GM19397 (cell line): ENCODE measurements at regions not wholly inside any gene's neighbourhood (a gene's known extent, or its start where the extent isn't known, plus 50 kb on each side); places are given as distances from the start of the nearest gene placed in this dataset.

Source experiments
- ATAC-seq: cut with Tn5 transposase; IDR thresholded peaks from one replicate; pipeline ENCODE4 v1.9.1; 2021; ENCODE audit warnings: mild to moderate bottlenecking, moderate library complexity; ENCODE audit not compliant: unreplicated experiment

DNA sequence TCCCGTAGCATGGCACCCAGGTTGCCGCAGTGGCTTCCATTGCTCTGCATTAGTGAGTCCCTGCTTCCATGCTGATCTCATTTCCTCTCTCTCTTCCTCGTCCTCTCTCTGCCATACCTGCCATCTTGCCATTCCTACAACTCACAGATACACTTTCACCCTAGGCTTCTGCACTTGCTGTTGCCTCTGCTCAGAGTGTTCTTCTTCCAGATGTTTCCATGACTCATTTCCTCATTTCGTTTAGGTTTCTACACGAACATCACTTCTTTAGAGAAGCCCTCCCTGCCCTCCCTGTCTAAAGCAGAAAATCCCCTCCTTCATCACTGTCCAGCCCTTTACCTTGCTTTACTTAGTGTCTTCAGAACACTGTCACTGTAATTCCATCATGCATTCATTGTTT lies 115.2 kb upstream of the WWC1 start:
- ATAC-seq: no peak

DNA sequence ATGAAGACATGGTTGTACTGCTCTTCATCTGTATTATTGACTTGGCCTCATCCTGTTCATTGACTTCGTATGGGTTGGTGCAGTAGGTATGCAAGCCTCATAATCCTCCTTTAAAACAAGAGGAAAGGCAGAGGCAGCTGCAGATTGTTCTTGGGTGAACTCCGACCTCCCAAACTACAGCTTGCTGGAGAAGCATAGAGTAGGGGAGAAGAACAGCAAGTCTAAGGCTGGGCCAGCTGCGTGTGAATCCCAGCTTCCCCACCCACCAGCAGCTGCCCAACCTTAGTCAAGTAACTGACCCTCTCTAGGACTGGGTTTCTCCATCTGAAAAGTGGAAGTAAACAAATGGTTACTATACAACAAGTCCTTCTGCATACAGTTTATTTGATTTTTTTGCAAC lies 114.5 kb upstream of the WWC1 start:
- ATAC-seq: no peak

DNA sequence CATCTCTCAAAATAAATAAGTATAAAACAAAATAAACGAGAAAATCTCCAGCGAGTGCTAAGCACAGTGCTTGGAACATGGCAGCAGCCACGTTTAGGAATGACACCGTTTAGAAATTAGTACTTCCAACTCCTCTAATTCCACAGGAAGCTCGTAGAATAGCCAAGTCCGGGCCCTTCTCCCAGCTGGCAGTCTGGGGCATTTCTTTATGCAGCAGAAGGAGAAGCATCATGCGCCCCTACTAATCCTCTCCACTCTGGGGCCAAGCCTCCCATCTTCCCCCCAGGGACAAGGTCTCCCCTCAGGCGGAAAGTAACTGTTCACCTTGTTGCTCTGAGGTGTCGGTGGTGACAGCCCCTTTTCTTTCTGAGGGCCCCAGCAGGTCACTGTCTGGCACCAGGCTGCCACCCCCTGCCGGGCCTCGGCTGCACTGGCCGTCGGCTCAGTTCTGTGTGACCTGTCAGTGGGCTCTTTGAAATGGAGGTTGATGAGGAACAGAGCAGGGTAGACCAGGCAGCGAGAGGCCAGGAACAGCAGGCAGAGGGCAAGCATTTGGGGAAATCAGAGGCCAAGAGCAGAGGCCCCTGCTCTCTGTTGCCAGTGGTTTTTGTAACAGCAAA lies 113.5 kb upstream of the WWC1 start:
- ATAC-seq: no peak

DNA sequence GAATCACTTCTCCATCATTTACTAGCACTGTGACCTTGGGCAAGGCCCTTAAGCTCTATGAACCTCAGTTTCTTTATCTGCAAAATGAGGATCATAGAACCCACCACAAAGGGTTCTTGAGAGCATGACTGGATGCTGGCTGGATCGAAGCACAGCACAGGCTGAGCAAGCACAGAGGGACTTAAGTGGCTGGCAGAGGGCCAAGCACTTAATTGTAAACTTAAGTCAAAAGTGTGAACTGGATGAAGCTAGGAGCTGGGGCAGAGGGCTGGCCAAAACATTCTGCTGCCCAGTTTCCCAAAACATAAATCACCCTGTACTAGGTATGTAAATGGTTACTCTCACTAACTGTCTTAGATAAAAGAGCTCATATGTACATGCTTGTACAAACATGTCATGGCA lies 112.3 kb upstream of the WWC1 start:
- ATAC-seq: no peak

DNA sequence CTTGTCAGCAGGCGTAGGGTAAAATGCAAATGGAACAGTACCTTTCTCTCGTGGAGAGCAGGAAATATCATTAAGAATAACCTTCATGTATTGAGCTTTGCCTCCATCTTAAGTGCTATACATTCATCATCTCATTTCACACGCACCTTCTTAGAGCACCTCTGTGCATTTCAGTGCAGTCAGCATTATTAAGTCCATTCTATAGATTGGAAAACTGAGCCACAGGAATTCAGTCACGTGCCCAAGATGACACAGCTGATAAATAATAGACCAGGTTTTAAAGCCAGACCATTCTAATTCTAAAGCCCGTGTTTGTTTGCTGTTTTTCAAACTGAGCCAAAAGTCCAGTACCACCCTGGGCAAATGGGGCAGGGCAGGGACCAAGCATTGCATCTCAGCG lies 109.2 kb upstream of the WWC1 start:
- ATAC-seq: no peak

DNA sequence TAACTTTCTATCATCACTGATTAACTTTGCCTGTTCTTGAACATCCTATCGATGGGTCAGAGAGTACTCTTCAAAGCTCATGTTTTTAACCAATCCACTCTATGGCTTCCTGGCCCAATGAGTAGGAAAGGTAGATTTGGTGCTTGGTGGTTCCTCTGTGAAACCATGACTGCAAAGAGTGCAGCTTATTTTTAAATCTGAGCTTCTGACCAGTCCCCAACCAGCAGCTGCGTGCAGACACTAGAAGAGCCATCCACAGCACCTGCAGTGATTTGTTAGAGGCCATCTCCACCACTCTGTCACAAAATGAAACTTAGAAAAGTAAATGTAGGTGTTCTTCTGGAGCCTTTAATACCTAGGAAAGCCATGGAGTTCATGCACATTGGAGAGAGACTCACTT lies 107.3 kb upstream of the WWC1 start:
- no peak for ATAC-seq

DNA sequence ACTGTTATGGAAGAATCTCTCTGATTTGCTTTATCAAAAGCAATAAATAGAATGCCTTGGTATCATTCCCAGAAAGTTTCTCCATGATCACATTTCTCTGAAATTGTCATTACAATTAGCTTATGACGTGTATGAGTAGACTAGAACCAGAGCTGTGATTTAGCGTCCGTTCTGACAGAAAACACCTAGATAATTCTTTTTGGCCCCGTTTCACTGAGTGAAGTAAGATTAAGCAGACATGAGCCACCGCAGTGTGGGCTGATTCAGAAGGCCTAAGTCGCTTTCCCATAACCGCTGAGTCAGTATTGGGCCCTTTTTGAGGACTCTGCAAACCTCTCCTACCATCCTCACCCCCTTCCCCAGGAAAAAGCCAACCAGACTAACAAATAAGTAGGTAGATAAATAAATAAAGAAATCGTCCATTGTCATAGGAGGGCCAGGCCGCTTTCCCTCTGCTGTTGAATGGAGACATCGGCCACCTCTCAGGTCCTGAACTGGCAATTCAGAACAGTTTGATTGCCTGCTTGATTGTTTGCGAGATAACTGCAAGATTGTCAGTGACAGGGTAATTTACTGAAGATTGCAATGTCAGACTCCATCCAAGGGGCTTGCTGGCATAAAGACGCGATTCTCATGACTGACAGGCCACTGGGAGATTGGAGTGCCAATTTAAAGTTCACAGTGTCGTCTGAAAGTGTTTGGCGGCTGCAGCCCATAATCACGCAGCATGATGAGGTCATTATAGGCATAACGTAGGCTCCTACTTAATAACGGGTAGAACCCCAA lies 105.0 kb upstream of the WWC1 start:
- no peak for ATAC-seq

DNA sequence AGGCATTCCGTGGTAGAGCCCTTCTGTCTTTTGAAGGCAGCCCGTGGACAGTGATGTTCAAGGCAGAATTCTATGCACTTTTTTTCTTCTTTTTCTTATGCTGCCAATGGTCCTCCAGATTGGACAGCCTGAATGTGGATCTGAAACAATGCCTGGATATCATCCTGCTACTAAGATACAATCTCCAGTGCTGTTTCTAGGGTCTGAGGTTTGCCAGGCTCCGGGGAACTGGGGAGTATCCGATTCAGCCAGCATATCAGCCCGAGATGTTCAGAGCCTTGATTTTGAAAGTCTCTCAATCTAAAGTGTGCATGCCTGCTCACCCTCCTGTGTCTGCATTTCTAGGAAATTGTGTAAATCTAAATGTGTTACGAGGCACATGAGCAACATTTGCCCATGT lies 103.8 kb upstream of the WWC1 start:
- ATAC-seq: no peak

DNA sequence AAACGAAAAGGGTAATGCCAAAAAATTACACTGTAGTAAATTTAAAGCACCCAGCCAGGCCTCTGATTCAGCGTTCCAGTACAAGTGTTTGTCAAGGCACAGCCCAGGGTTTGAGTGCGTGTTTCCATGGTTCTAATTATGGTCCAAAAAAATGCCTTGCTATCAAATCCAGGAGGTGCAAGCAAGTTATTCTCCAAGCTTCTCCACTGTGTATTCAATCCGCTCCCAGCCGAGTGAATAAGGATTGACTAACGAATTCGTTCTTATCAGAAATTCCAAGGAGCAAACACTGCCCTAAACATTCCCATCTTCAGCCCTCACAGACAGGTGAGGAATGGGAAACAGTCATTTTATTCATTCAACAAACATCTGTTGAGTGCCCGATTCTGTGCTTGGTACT lies 103.3 kb upstream of the WWC1 start:
- ATAC-seq: no peak

DNA sequence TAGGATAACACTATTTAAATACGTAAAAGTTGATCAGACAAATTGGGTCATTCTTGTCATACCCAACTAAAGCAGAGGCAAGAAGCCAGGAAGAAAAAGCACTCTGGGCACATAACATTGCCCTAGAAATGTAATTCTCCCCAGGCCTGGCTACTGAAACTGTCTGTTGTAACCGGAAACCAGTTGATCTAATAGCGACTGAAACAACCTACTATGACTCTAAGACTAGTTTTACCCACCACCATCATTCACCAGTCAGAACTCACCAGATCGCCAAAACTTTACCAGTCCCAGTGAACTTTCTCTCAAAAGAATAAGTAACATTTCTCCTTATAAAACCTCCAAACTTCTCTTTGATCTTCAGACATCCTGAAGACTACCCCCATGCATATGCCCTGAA lies 99.3 kb upstream of the WWC1 start:
- ATAC-seq: no peak

DNA sequence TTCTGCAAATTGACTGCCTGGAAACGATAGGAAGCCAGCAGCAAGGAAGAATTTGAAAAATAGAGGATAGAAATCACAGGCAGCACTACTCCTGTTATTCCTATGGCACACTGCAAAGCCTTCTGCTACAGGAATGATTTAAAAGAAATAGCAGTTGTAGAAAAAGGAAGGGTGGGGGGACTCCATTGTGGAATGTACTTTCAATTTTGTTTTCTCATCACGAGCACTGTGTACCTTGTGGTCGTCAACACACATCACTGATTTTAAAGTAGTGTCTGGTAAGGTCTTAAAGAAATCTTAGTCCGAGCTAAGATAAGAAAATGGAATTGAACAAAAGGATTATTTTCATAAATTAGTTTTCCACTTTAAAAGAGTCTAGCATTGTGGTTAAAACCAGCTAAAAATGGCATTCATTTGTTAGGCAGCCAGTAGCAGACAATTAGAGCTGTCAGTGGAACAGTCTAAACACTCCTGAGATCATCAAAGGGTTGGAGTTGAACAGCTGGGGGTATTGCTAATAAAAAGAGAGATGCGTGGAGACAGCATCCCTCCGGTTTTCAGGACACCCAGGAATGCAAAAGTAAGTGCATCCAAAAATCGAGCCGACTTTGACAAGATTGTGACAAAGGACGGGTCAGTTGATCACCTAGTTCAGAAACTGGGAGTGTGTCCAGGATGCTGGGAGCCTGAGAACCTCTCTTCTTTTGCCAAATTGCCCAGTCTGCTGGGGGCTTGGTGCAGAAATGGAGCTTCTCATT lies 97.8 kb upstream of the WWC1 start:
- ATAC-seq: no peak

DNA sequence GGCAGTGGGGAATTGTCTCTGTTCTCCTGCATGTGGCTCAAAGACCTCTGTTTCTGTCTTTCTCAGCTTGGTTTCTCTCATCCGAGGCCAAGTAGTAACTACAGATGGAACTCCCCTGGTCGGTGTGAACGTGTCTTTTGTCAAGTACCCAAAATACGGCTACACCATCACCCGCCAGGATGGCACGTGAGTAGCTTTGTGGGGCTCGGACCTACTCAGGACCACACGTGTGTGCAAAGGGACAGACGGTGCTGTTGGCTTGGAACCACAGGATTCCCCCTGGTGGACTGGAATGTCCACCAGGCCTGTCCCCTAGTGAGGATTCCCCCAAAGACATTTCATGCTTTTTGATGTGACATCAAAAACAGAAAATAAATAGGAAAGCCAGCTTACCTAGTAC lies 96.3 kb upstream of the WWC1 start:
- ATAC-seq: no peak

DNA sequence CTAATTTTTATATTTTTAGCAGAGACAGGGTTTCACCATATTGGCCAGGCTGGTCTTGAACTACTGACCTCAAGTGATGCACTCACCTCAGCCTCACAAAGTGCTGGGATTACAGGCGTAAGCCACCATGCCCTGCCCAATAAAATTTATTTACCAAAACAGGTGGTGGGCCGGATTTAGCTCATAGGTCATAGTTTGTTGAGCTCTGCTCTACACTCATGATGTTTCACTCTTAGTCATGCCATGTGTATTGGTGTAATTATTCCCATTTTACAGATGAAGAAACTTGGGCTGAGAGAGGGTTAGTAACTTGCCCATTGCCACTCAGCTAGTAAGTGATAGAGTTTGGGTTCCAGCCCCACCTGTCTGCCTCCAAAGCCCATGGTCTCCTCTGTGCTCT lies 93.1 kb upstream of the WWC1 start:
- ATAC-seq: no peak

DNA sequence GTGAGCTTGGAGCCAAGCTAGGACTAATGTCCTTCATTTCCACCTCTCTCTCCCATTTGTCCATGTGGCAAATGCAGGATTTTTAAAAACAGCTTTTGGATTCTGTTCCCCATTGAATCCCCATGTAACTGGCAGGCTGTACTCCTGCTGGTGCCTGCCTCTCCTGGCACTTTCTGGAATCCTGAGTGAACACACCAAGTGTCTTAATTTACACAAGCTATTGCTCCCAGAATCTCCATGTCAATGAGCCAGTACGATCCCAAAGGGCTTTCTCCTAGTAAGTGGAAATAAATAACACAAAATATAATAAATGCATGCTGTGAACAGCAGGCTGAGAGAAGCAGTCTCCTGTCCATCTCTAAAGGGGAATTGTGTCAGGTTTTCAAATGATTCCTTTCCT lies 88.4 kb upstream of the WWC1 start:
- no peak for ATAC-seq

DNA sequence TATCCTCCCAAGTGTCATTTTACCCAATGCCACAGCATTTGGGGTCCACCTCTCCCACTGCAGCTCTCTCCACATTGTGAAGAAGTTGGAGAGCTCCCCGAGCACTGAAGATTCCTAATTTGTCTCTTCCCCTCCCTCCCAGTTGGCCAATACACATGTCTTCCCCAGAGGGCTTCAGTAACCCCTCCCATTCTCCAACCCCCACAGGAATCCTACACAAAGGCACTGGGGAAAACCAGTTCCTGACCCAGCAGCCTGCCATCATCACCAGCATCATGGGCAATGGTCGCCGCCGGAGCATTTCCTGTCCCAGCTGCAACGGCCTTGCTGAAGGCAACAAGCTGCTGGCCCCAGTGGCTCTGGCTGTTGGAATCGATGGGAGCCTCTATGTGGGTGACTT lies 87.3 kb upstream of the WWC1 start:
- no peak for ATAC-seq

DNA sequence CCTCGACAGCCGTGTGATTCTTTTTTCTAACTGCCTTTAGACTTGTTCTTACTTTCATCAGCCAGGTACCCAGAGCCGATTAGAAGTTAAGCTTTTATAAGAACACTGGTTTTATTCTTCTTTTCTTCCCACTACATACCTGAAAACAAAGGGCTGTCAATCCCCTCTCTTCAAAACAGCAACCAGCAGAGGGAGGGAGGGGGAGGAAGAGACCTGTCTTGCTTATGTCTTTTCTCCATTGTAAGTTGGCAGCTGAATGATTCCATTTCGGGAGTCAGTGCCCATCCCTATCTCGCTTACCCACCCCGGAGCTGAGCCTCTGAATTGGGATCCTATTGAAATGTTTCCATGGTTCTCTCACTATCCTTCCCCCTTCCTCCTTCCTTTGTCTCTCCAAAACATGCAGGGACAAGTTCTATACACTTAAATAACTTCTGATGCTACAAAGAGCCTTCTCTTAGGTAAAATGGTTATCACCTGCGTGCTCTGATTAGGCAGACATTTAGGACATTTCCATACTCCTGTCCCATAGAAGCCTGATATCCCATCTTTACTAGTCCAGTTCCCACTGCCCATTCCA lies 83.9 kb upstream of the WWC1 start:
- no peak for ATAC-seq

DNA sequence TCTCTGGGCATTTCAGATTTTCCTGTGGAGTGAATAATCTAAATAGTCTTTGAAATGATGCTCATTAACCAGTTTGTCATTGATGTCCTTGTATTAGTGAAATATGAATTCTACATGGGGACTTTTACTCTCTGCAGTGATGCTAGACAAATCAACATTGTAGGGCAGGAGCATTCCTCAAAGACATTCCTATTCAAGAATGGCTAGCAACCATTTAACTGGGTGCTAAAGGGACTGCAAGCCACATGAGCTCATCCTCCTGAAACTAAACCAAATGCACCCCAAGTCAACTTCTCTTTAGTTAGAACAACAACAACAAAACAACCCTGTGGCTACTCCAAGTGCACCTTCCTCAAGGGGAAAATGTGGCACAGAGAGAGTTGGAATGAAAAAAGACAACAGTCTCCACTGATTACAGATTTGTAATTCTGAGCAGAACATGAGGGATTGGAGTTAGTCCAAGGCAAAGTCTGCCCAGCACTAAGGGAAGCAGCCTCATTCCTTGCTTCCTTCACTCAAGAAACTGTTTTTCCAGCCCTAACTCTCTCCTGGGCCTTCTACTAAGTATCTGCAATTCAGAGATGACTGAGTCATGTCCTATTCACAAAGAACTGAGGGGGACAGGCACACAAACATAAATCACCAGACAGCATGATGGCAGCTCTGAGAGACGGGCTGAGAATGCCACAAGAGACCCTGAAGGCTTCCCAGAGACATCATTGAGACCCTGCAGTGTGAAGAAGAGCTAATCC lies 82.0 kb upstream of the WWC1 start:
- ATAC-seq: no peak

DNA sequence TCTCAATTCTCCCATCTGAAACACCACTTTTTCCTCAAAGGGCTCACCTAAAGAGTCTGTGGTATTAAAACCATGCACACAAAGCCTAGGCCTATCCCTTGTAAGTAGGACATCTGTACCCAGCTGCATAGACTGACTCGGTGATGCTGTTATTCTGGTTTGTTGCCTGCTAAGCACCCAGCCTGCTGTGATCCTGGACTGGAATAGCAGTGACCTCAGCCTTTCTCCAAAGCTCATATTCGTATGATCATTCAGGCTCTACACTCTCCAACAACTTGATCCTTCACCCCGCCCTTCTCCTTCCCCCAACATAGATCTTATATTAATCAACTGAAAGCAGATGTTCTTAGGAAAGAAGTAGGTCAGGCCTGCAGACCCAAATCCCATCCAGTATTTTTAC lies 81.4 kb upstream of the WWC1 start:
- ATAC-seq: no peak

DNA sequence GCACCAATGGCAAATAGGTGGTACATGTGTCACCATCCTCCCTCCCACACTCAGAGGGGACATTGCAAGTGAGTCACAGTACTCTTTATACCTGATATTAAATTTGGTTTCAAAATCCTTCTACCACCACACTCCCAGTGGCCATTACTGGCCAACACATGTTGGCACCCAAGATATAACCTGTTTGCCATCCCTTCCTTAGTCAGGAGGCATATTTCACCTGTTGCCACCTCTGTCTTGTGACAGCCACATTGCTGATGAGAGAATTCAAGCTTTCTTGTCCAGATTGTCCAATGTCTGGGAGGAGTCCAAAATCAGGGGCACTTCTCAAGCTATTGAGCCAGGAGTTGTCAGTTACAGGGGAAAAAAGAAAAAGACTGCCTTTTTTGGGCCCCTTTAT lies 80.2 kb upstream of the WWC1 start:
- ATAC-seq: no peak

DNA sequence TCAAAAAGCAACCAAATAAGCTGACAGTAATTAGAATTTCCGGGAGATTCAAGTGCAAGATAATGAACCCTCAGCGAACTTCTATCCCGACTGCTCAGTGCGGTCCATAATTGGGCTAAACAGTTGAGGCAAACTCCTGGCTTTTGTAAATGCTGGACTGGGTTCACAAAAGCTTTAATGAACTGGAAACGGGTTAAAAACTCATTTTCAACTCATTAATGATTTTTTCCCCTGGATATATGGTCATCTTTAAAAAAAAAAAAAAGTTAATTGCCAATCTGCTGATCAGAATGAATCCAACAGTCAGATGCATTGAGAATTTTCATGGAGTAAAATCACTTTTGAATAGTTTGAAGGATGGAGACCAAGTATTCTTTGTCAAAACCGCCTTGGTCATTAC lies 79.5 kb upstream of the WWC1 start:
- no peak for ATAC-seq

DNA sequence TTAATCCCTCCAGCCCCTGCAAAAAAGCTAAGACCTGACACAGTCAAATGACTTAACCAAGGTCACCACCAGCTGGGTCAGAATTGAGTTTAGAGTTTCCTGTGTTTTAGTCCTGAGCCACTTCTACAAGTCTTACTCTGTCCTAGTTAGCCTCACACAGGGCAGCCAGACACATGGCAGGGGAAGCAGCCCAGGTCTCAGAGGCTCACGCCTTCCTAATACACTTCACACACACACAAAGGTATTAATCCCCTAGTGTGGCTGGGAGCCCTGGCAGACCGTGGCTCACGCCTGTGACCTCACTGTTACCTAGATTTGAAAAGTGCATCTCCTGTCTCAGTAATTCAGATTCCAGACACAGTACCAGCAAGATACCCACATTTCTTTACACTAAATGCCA lies 77.4 kb upstream of the WWC1 start:
- ATAC-seq: no peak
